ENCODE measurements at regions not wholly inside any gene's neighbourhood (a gene's known extent, or its start where the extent isn't known, plus 50 kb on each side); places are given as distances from the start of the nearest gene placed in this dataset.

DNA sequence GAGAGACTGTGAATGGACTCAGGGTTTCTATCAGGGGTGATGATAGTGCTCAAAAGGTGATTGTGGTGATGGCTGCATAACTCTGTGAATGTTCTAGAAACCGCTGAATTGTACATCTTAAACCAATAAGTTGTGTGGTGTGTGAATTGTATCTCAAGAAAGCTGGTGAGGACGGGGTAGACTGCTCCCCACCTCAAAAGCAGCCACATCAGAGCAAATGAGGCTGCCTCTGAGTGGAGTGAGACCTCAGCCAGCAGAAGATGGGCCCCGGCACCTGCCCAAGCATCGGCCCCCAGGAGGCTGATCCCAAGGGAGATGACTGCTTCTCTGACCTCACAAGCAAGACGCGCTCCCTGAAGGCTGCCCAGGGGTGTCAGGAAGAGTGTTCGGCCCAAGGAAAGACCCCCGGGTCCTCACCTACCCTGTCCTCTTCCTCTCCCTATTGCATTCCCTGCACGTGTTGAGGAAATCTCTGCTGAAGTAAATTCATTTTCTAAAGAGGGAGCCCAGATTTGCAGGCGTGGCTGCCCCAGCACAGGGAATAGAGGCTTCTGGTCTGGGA, 279.3 kb upstream of the SHH start:
- TF ChIP-seq EZH2 (IDR thresholded peaks at IDR 0.05; ENCODE audit: borderline replicate concordance) (no peak), CTCF (IDR thresholded peaks at IDR 0.05; ENCODE audit: poor library complexity) (no peak)

Measured in hepatocyte (in vitro differentiated cells).